GM19372 (cell line): ENCODE measurements at regions not wholly inside any gene's neighbourhood (a gene's known extent, or its start where the extent isn't known, plus 50 kb on each side); places are given as distances from the start of the nearest gene placed in this dataset.

Experiments
- ATAC-seq: cut with Tn5 transposase; IDR thresholded peaks from one replicate; pipeline ENCODE4 v1.9.1; 2021; ENCODE audit warnings: mild to moderate bottlenecking, low read depth, moderate library complexity; ENCODE audit not compliant: unreplicated experiment

DNA sequence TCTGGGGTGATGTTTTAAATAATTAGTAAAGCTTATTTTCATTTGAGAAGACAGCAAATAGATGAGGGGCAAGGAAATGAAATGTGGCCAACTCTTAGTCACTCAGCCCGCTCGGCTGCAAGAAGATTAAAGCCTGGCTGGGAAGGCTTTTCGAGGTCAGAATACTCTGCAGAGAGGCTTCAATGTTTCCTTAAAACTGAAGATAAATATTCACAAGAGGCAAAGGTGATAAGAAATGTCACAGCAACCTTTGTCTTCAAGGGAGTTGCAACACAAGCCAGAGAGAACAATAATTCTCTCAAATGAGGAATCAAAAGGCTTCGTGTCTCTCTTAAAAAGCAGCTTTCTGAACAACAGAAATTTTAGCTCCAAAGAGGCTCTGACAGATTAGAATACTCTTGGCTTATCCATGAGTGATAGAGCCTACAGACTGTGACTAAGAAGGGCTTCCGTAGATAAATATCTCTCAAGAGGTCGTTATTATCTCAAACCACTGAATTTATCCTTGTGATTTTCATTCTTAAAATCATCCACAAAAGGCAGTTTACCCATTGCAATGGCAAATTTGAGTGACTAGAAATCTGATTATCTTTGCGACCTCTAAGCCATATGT is 92.5 kb downstream of the KLF6 start:
- ATAC-seq, result no peak

DNA sequence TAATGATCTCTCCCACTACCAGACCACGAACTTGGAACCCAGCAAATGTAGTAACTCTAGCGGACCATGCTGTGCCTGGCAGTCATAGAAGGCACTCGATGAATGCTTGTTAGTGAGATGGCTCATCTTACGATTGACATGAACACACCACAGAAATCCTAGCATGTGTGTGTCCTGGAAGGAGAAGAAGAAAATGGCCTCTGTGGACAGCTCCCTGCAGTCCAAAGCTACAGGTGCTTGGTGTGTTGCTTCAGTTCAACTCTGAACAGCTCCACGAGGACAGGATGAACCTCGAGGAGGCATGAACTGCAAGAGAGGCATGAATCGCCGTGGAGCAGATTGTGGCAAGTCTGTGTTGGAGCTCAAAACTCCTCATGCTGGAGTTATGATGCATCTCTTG is 93.5 kb downstream of the KLF6 start:
- no peak for ATAC-seq

DNA sequence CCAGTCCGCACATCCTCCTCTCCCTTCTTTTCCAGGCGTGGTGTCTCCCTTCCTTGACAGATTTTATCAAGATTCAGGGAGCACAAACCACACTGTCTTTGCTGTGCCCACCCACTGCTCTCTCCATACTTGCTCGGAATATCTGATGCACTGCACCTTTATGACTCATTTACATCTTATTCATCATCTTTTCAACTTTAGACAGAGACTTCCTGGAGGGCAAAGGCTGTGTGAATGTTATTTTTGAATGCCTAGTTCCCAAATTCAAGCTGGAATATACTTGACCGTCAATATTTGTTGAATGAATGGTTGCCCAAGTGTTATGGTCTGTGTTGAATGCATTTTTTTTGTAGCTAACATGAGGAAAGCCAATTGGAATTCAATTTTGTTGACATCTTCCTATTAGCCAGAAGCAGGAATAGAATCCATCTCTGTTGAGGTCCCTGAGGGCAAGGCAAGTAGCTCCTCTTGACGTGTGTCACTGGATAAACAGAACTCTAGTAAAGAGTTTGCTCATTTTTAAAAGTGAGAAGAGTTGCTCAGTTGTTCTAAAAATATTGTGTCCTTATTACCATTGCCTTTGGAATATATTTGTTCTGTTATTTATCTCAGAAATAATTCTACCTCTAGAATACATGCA is 95.0 kb downstream of the KLF6 start:
- ATAC-seq, result no peak

DNA sequence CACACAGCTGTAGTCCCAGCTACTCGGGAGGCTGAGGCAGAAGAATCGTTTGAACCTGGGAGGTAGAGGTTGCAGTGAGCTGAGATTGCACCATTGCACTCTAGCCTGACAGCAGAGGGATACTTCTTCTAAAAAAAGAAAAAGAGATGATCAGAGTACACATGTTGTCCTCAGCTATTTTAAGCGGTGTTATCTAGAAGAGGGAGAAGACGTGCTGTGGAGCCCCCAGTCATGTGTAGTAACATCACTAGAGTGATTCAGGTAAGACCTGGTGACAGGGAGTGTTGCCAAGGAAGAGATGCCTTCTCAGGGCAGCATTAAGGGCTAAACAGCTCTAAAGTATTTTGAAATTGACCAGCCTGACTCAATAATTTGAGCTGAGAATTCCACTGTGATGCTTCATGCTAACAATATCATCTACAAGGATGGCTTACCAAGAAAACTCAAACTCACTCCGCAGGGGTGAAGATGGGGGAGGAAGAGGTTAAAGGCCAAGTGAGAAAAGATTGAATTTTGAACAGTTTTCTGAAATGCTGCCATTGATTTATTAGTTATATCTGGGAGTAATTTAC is 97.4 kb downstream of the KLF6 start:
- ATAC-seq, result no peak

DNA sequence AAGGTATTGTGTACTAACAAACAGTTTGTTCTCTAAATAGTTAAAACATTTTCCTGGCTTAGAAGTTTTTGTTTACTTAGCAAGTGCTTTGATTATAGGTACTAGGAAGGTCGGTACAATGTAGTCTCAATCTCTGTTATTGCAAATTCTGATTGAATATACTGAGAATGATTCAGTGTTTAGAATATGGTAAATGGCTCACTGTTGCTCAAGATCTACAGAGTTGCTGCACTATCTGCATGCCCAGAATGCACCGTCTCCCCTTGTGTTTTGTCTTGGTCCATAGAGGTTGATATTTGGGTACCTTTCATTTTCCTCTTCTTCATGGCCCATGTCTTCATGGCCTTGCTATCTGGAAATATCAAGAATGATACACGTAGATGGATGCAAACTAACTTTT is 99.6 kb downstream of the KLF6 start:
- no peak for ATAC-seq

DNA sequence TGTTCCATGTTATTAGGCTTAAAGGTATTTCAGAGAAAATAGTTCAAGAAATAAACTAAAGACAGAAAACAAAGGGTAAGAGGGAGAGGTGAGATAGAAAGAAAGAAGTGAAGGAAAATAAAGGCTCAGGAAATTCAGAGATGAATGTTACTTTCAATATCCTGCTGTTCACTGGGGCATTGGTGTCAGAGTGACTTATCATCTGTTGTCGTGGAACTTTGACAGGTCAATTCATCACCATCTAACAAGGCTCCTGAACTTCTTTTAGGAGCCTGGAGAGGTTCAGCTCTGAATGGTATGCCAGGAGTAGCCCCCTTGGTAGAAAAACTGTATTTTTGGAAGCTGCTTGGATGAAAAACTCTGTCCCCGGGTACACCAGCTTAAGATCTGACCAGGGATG is 100.1 kb downstream of the KLF6 start:
- ATAC-seq, result no peak

DNA sequence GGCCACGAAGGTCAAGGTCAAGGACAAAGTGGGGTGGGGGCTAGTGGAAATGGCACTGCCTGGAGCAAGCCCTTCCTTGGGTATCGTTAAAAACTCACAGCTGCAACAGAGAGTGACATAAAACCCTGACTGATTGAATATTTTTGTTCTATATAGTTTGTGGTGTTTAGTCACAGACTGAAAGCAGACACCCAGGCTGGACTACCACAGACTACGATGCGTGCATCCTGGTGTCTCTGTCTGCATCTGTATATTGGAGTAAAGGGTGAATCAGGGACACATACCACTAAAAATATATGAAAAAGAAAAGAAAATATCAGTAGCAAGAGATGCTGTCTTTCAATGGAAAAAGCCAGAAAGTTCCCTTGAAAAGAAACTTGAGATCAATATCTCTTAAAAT is 101.4 kb downstream of the KLF6 start:
- no peak for ATAC-seq

DNA sequence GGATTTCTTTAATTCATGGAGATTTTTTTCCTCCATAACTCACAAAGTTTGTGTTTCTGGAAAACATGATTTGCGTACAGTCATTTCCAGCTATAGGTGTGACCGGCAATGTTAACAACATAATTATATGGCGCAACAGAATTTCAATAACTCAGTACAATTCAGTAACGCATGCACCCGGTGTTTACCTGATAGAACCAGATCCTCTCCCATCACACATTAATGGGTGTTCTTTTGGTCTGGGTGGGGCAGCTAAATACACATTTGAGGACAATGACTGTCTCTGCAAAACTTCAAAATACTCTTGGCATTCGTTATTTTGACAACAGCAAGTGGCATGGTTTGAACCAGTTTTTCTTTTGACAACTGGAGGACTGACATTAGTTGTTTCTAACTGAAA is 102.3 kb downstream of the KLF6 start:
- ATAC-seq, result no peak

DNA sequence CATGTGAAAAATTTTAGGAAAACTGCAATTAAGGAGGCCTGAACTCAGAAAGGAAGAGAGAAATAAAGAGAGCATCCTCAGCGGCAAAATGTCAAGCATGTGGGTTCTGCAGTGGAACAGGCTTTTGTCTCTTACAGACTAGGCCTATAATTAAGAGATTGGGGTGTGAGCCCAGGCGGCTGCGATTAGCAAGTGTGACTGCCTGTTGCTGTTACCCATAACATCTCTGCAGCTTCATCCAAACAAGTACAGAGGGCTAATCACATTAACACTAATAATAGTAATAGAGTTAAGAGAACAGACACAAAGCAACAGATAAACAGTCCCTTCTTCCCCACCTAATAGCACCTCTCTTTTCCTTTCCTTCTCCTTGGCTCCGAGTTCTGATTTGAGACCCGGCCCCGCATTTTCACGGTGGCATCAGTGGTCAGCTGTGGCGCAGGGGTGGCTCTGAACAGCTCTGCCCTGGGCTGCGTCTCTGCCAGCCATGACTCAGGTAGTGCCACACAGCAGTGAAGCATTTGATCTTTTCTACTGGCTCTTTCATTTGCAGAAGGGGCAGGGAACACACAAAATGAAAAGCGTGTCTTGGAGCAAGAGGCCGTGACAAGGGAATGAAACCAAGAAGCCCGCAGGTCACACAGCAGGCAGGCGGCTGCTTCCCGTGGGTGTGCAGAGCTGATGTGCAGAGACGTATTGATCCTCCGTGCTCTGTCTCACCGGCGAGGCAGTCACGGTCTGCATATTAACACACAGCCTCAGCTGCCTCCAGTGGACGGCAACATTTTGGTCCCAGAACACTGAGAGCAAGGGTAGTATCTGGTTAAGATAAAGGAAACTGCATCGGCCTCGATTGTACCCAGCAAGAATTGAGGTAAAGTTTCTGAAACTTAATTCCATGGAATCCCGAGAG is 103.1 kb downstream of the KLF6 start:
- ATAC-seq, result no peak

DNA sequence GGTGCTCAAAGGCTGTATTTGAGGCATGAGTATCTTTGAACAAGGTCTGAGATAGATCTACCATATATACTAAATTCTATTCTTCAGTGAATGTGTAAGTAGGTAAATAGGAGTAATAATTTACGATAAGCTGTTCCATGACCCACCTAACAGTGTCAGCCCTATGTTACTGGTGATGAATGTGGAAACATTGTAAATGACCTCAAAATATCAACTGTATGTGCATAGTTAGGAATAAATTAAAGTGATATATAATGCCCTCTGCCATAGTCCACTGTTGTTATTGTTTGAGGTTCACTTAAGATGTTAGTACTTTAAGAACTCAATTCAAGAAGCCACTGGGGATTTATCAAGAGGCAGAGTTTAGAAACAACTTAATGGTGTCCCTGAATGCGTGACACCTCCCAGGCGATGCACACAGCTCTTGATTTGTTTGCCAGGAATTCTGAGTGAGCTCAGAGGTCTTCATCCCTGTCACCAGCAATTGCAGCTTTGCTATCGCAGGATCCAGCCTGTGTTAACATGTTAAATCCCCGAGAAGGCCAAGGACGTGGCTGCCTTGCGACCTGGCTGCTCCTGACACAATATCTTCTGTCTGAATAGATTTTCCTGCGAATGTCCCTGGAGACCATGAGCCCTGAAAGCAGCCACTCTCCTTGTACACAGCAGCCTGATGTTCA is 104.9 kb downstream of the KLF6 start:
- ATAC-seq, result no peak

DNA sequence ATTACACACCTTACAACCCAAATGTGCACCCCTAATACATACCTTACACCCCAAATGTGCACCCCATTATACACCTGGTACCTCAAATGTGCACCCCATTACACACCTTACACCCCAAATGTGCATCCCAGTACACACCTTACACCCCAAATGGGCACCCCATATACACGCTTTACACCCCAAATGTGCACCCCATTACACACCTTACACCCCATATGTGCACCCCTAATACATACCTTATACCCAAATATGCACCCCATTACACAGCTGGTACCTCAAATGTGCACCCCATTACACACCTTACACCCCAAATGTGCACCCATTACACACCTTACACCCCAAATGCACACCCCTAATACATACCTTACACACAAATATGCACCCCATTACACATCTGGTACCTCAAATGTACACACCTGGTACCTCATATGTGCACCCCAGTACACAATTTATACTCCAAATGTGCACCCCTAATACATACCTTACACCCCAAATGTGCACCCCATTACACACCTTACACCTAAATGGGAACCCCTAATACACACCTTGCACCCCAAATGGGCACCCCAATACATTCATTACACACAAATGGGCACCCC is 106.3 kb downstream of the KLF6 start:
- no peak for ATAC-seq

DNA sequence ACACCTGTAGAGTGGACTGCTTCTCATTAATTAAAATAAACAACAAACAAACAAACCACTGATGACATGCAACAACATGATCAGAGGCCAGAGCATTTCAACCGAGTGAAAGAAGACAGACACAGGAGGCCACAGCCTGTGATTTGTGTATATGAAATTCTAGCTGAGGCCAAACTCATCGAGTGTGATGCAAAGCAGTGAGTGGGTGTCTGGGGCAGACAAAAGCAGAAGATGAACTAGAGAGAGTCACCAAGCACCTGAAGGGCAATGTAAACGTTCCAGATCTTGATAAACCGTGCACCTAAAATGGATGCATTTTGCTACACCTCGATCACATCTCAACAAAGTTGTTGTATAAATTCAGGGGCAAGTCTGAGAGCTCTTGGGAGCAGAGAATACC is 108.4 kb downstream of the KLF6 start:
- ATAC-seq, result peak; percentile 61

DNA sequence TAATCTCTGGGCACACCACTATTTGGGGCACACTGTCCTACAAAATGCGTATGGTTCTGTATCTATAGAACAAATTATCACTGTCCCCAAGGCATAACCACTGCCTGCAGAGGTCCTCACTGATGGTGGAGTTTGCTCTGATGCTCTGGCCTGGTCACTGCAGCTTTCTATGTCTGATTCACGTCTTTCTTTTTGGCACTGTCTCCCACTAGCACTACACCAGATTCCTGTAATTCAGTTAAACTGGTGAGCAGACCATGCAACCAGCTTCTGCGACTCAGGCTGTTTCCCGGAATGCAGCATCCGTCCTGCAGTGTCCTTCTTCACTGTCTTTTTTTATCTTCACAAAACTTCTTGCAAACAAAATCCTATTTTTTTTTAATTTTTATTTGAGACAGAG is 112.8 kb downstream of the KLF6 start:
- ATAC-seq, result no peak

DNA sequence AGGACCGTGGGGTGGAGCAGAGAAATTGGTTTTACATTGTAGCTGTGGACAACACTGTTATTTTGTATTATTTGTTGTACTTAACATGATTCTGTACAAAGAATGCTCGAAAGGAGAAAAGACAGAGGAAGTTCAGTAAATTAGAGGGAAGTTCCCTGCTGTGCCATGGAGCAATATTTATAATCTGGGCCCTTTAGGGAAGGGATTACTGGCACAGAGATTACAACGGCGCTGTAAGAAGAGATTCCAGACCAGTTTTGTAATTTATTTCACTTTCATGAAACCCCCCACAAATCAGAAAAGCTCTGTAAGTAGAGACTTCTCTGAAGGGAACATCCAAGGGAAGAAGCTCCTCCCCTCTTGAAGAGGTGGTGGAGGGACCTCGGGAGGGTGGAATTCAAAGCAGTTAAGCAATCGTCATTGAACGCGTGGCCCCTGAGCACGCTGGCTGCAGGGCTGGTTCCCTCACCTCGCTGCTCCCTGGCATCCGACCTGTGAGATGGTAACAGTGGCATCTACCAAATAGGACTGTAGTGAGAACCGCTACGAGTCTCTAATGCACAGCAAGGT is 113.5 kb downstream of the KLF6 start:
- no peak for ATAC-seq

DNA sequence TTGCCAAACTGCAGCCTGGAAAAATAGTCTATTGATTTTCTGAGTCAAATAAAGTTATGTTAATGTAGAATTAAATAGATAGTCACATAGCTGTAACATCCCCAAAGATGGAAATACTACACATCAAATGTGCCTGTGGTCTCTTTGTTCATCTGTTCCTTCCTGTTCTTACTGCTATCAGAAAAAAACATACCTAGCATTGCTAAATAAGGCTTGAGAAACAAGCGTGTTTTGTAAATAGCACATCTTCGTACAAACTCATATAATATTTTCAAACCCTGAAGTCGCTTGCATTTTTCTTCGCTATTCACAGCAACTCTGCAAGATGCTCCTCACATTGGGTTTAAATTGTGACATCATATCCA is 116.1 kb downstream of the KLF6 start:
- no peak for ATAC-seq

DNA sequence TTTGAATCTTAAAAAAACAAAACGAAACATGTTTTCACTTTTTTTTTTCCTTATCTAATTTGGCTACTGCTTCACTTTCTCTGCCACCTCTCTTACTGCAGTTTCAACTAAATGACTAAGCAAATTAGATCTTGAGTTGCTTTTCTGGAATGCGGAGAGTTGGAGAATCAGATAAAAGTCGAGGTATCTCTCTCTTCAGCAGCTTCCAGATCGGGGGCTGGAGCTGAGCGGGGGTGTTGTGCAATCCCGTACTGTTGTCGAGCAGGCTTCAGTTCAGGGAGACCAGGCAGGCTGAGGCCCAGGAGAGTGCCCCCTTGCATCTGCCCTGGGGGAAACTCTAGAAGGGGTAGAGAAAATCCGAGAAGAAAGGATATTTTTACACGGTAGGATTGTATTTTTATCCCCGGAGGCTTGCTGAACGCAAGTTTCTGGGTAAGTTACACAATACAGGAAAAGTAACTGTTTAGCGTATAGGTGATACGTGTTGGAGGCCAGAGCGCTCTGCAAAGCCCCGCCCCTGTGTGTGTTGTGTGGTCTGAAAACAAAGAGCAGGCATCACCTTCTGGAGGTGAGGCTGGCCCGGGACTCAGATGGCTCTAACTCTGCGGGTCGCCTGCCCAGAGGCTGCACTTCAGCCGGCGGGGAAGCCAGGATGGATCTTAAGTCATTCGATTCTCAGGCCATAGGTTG is 116.6 kb downstream of the KLF6 start:
- no peak for ATAC-seq

DNA sequence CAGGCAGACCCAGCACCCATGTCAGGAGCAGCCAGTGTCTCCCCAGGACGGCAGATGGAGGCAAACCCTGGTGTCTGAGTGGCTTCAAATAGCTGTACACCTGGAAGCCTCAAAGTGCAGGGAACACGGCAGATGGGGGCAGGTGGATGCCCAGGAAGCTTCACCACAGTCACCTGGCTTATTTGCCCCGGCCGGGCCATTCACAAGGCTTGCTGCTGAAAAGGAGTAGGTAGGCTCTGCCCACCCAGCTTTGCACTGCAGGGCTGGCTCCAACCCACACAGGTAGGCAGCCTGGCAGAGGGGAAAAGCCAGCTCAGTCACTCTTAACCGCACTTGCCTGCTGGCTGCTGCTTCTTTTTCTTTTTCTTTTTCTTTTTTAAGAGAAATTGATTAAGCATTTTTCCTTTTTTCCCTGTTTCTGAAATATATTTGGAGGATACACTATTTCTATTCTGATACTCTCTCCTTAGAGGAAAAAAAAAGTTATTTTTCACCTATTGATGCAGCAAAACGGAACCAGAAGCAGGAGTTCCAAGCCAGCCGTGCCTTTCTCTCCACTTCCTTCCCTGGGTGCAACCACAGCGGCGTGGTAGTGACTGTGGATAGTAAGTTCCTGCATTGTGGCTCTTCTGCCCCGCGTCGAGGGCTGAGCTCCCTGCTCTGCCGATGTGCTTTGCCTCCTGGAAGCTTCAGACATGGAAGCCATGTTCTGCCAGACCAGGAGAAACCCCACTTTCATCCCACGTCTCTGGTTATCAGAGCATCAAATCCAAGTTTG is 118.3 kb downstream of the KLF6 start:
- no peak for ATAC-seq

DNA sequence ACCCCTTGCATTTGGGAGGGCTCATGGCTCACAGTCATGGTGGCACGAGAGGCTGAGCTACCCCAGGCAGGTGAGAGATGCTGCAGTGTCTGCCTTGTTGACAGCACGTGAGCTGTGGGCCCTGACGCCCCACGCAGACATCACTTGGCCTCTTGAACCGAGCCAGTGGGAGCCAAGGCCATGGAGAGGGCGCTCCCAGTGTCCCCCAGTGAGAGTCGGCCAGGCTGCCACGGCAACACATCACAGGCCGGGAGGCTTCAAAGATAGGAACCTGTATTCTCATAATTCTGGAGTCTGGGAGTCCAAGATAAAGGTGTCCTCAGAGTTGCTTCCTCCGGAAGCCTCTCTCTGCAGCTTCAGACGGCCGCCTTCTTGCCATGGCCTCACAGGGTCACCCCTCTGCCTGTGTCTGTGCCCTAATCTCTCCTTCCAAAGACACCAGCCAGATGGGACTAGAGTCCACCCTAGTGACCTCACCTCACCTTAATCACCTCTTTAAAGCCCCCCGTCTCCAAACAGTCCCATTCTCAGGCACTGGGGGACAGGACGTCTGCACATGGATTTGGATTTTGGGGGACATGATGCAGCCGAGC is 119.6 kb downstream of the KLF6 start:
- no peak for ATAC-seq
